Breast epithelium (tissue), 3 donors: ENCODE measurements at regions not wholly inside any gene's neighbourhood (a gene's known extent, or its start where the extent isn't known, plus 50 kb on each side); places are given as distances from the start of the nearest gene placed in this dataset.

ENCODE experiments used
- POLR2A ChIP-seq: fragments of 450-650 bp; IDR thresholded peaks from one replicate; pipeline ENCODE4 v1.6.1; 2016; ENCODE audit warnings: antibody characterized with exemption, mild to moderate bottlenecking, moderate library complexity
- TF ChIP-seq, protein P1 (sequence below), 3 donors: fragments of 450-650 bp; IDR thresholded peaks; one replicate each; pipeline ENCODE4 v1.5.1; 2016 to 2017; ENCODE audit warnings: antibody characterized with exemption in 3 of 3, mild to moderate bottlenecking in 3 of 3, moderate library complexity in 3 of 3

DNA sequence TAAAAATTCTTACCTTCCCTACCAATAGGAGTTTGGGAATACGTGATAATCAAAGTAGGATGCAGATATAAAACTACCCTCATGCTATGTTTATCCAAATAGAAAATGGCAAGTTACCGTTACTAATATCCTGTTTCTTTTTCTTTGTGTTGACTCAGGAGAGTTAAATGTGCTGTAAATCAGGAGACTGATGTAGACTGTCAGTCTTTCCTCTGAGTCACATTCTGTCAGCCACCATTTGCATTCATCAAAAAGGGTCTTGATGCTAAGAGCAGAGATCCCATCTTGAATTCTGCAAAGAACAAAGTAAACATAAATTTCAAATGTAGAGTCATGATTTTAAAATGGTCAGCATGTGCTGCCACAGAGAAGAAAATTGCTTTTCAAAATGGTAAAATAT, 712.8 kb downstream of the SOCS6 start:
- TF ChIP-seq, protein P1, sequence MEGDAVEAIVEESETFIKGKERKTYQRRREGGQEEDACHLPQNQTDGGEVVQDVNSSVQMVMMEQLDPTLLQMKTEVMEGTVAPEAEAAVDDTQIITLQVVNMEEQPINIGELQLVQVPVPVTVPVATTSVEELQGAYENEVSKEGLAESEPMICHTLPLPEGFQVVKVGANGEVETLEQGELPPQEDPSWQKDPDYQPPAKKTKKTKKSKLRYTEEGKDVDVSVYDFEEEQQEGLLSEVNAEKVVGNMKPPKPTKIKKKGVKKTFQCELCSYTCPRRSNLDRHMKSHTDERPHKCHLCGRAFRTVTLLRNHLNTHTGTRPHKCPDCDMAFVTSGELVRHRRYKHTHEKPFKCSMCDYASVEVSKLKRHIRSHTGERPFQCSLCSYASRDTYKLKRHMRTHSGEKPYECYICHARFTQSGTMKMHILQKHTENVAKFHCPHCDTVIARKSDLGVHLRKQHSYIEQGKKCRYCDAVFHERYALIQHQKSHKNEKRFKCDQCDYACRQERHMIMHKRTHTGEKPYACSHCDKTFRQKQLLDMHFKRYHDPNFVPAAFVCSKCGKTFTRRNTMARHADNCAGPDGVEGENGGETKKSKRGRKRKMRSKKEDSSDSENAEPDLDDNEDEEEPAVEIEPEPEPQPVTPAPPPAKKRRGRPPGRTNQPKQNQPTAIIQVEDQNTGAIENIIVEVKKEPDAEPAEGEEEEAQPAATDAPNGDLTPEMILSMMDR (IDR thresholded peaks at IDR 0.05) = no peak
- TF ChIP-seq POLR2A = no peak
